PC-9 (cell line): ENCODE measurements at regions not wholly inside any gene's neighbourhood (a gene's known extent, or its start where the extent isn't known, plus 50 kb on each side); places are given as distances from the start of the nearest gene placed in this dataset.

Experiments
- BruUV-seq: library from RNA; stranded (reverse); fragments of 400-500 nt; replicated peaks from 2 replicates; lab custom pipeline; 2021; lab: Mats Ljungman, UMichigan
- CTCF ChIA-PET: fragments of 300-600 bp; sonication (Branson Sonifier 250); formaldehyde crosslinking; loops from one replicate; lab custom pipeline; 2022; ENCODE audit warnings: antibody characterized with exemption; lab: Charles Lee
- POLR2A ChIA-PET: fragments of 300-600 bp; sonication (Branson Sonifier 250); formaldehyde crosslinking; loops from one replicate; lab custom pipeline; 2022; ENCODE audit warnings: antibody characterized with exemption; ENCODE audit not compliant: unreplicated experiment; lab: Charles Lee
- DNase-seq, 2 experiments: peaks; one replicate each; pipeline versions ENCODE4 v3.0.0 to v3.0.0-alpha.2; 2015 to 2022; ENCODE audit warnings: mixed read lengths in 1 of 2
- H2AFZ ChIP-seq: fragments of 200-600 bp; sonication (generic); 2 replicates; pipeline ENCODE4 v1.8.1; 2017; ENCODE audit warnings: antibody characterized with exemption
- H3F3A ChIP-seq: fragments of 200-600 bp; sonication (generic); 2 replicates; pipeline ENCODE4 v1.8.1; 2017; ENCODE audit warnings: antibody characterized with exemption, mild to moderate bottlenecking, low read depth; ENCODE audit not compliant: insufficient read depth
- H3K27ac ChIP-seq: fragments of 200-600 bp; sonication (generic); 2 replicates; pipeline ENCODE4 v1.6.1; 2016; ENCODE audit warnings: mixed run types
- H3K27me3 ChIP-seq: fragments of 200-600 bp; sonication (generic); 2 replicates; pipeline ENCODE4 v1.6.1; 2016; ENCODE audit warnings: low read depth, mixed run types; ENCODE audit not compliant: insufficient read depth
- H3K36me3 ChIP-seq: fragments of 200-600 bp; sonication (generic); 2 replicates; pipeline ENCODE4 v1.6.1; 2016; ENCODE audit warnings: low read depth, mixed run types
- H3K4me1 ChIP-seq: fragments of 200-600 bp; sonication (generic); replicated peaks from 2 replicates; pipeline ENCODE4 v1.6.1; 2016; ENCODE audit warnings: mixed run types; ENCODE audit not compliant: insufficient read depth
- H3K4me2 ChIP-seq: fragments of 200-600 bp; sonication (generic); 2 replicates; pipeline ENCODE4 v1.6.1; 2017; ENCODE audit warnings: mixed run types
- H3K4me3 ChIP-seq: fragments of 200-600 bp; sonication (generic); 2 replicates; pipeline ENCODE4 v1.6.1; 2016; ENCODE audit warnings: mixed run types
- H3K79me2 ChIP-seq: fragments of 200-600 bp; sonication (generic); 2 replicates; pipeline ENCODE4 v1.6.1; 2017; ENCODE audit warnings: low read depth, mixed run types
- H3K9me2 ChIP-seq: fragments of 200-600 bp; sonication (generic); 2 replicates; pipeline ENCODE4 v1.8.1; 2017; ENCODE audit warnings: mild to moderate bottlenecking; ENCODE audit not compliant: insufficient read depth
- H3K9me3 ChIP-seq: fragments of 200-600 bp; sonication (generic); 2 replicates; pipeline ENCODE4 v1.8.1; 2016; ENCODE audit warnings: low read depth; ENCODE audit not compliant: insufficient read depth
- H4K20me1 ChIP-seq: fragments of 200-600 bp; sonication (generic); 2 replicates; pipeline ENCODE4 v1.8.1; 2017; ENCODE audit not compliant: insufficient read depth
- EZH2 ChIP-seq: fragments of 200-600 bp; sonication (generic); IDR thresholded peaks from 2 replicates; pipeline ENCODE4 v1.8.0; 2017; ENCODE audit warnings: antibody characterized with exemption, low read depth
- intact Hi-C: fragments of 100-400 bp; cut with micrococcal nuclease; formaldehyde crosslinking; loops from one replicate; pipeline ENCODE4 v1.10.0; 2022; ENCODE audit not compliant: unreplicated experiment
- TF ChIP-seq, protein P1 (sequence below): fragments of 200-600 bp; sonication (generic); conservative IDR thresholded peaks from 2 replicates; pipeline ENCODE4 v1.6.1; 2017; ENCODE audit warnings: mixed run types, antibody characterized with exemption, mild to moderate bottlenecking, moderate library complexity

DNA sequence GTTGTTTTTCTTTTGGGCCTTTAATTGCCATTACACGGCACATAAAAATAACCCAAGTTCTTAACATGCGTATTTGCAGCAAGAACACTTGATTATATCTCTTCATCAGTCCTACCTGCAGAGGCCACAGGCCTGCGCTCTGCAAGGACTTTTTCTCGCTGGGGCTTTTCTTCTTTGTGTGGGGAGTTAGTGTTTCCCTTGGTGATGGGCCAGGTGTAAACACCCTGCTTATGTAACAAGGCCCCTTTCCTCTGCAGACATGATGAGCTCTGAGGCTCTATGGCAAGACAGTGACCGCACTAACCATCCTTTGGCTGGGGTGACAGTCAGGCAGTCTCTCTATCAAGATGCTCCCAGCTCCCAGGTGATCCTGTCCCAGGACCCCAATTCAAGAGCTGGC, 97.8 kb upstream of the PCSK2 start:
- Histone ChIP-seq H3K9me3 (no peaks in the 10 kb centered on the region), H3K4me2 (no peak overlapping the region), H3K27ac (no peak overlapping the region), H3K36me3 (no peaks in the 10 kb centered on the region), H3F3A (no peaks in the 10 kb centered on the region), H3K27me3 (no peaks in the 10 kb centered on the region), H3K9me2 (no peaks in the 10 kb centered on the region), H3K4me1 (no peaks in the 10 kb centered on the region), H3K4me3 (no peak overlapping the region), H3K79me2 (no peaks in the 10 kb centered on the region), H2AFZ (no peak overlapping the region), H4K20me1 (no peaks in the 10 kb centered on the region)
- intact Hi-C loops = no loop called here
- TF ChIP-seq, protein P1, sequence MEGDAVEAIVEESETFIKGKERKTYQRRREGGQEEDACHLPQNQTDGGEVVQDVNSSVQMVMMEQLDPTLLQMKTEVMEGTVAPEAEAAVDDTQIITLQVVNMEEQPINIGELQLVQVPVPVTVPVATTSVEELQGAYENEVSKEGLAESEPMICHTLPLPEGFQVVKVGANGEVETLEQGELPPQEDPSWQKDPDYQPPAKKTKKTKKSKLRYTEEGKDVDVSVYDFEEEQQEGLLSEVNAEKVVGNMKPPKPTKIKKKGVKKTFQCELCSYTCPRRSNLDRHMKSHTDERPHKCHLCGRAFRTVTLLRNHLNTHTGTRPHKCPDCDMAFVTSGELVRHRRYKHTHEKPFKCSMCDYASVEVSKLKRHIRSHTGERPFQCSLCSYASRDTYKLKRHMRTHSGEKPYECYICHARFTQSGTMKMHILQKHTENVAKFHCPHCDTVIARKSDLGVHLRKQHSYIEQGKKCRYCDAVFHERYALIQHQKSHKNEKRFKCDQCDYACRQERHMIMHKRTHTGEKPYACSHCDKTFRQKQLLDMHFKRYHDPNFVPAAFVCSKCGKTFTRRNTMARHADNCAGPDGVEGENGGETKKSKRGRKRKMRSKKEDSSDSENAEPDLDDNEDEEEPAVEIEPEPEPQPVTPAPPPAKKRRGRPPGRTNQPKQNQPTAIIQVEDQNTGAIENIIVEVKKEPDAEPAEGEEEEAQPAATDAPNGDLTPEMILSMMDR = no peak
- TF ChIP-seq EZH2 = no peak
- CTCF ChIA-PET = no interaction called here
- no peak for DNase-seq
- BruUV-seq = no TSS peak
- POLR2A ChIA-PET = no interaction called here

- H3K4me3 ChIP-seq = no peak overlapping the region
- ChIA-PET POLR2A (no interaction called here), CTCF (no interaction called here)
- H2AFZ ChIP-seq = no peak overlapping the region
- no peaks in the 10 kb centered on the region for H3K9me3 ChIP-seq
- no peaks in the 10 kb centered on the region for H3K36me3 ChIP-seq
- no peaks in the 10 kb centered on the region for H3K27me3 ChIP-seq
- H3F3A ChIP-seq = no peaks in the 10 kb centered on the region
- no peaks in the 10 kb centered on the region for H4K20me1 ChIP-seq
- H3K79me2 ChIP-seq = no peaks in the 10 kb centered on the region
- no peak overlapping the region for H3K27ac ChIP-seq
- TF ChIP-seq, protein P1 = no peak
- no peak for TF ChIP-seq EZH2
- no peak for DNase-seq
- no peak overlapping the region for H3K4me2 ChIP-seq
- no peaks in the 10 kb centered on the region for H3K4me1 ChIP-seq
- no TSS peak for BruUV-seq
- intact Hi-C loops = no loop called here
- H3K9me2 ChIP-seq = no peaks in the 10 kb centered on the region
Observed at GRCh38 chr20:17137692-17138091, 89.1 kb upstream of the PCSK2 start.

GRCh38 chr20:17138237-17138636, 88.6 kb upstream of the PCSK2 start:
- Histone ChIP-seq H3K36me3 (no peaks in the 10 kb centered on the region), H3K4me3 (no peak overlapping the region), H3K27me3 (no peaks in the 10 kb centered on the region), H3K79me2 (no peaks in the 10 kb centered on the region), H3K27ac (no peak overlapping the region), H4K20me1 (no peaks in the 10 kb centered on the region), H3K4me1 (no peaks in the 10 kb centered on the region), H3K9me2 (no peaks in the 10 kb centered on the region), H3F3A (no peaks in the 10 kb centered on the region), H2AFZ (no peak overlapping the region), H3K9me3 (no peaks in the 10 kb centered on the region), H3K4me2 (no peak overlapping the region)
- CTCF ChIA-PET = no interaction called here
- no peak for DNase-seq
- TF ChIP-seq EZH2 = no peak
- TF ChIP-seq, protein P1 = no peak
- intact Hi-C loops = no loop called here
- POLR2A ChIA-PET = no interaction called here
- no TSS peak for BruUV-seq
